ENCODE measurements at regions not wholly inside any gene's neighbourhood (a gene's known extent, or its start where the extent isn't known, plus 50 kb on each side); places are given as distances from the start of the nearest gene placed in this dataset.
"Not testable (repeated sequence)": the region's sequence is repeated elsewhere in the genome, so short reads cannot be mapped to it uniquely, and the experiment has no call there.

GRCh38 chr12:131597333-131597732 is 113.6 kb upstream of the SFSWAP start:
- DNase-seq (ENCODE audit: low read depth): no peak
- H3K4me3 ChIP-seq (ENCODE audit: low read depth, low read length): no peak overlapping the region
- no peak for TF ChIP-seq CTCF (IDR thresholded peaks at IDR 0.05; ENCODE audit: control insufficient read depth, extremely low read depth, insufficient read depth)

GRCh38 chr12:131598717-131599116 is 112.2 kb upstream of the SFSWAP start:
- no peak for TF ChIP-seq CTCF (IDR thresholded peaks at IDR 0.05; ENCODE audit: control insufficient read depth, extremely low read depth, insufficient read depth)
- no peak overlapping the region for H3K4me3 ChIP-seq (ENCODE audit: low read depth, low read length)
- no peak for DNase-seq (ENCODE audit: low read depth)

- TF ChIP-seq CTCF (IDR thresholded peaks at IDR 0.05; ENCODE audit: control insufficient read depth, extremely low read depth, insufficient read depth): no peak
- DNase-seq (ENCODE audit: low read depth): no peak
- no peak overlapping the region for H3K4me3 ChIP-seq (ENCODE audit: low read depth, low read length)
Observed at GRCh38 chr12:131599190-131600159, 111.4 kb upstream of the SFSWAP start.

- DNase-seq (ENCODE audit: low read depth): no peak
- no peak for TF ChIP-seq CTCF (IDR thresholded peaks at IDR 0.05; ENCODE audit: control insufficient read depth, extremely low read depth, insufficient read depth)
- H3K4me3 ChIP-seq (ENCODE audit: low read depth, low read length): no peak overlapping the region
Observed at GRCh38 chr12:131600160-131600532, 110.7 kb upstream of the SFSWAP start.

- not testable (repeated sequence) for H3K4me3 ChIP-seq (ENCODE audit: low read depth, low read length); DNase-seq (ENCODE audit: low read depth)
Observed at GRCh38 chr12:131601499-131601898, 109.4 kb upstream of the SFSWAP start.

- DNase-seq (ENCODE audit: low read depth): no peak
- TF ChIP-seq CTCF (IDR thresholded peaks at IDR 0.05; ENCODE audit: control insufficient read depth, extremely low read depth, insufficient read depth): no peak
Observed at GRCh38 chr12:131603106-131603938, 107.6 kb upstream of the SFSWAP start.

More at GRCh38 chr12:131603106-131603938, 107.6 kb upstream of the SFSWAP start:
- no peak overlapping the region for H3K4me3 ChIP-seq (ENCODE audit: low read depth, low read length)

Data from LNCaP clone FGC (cell line).